Progenitor cell of endocrine pancreas (in vitro differentiated cells): ENCODE measurements at regions not wholly inside any gene's neighbourhood (a gene's known extent, or its start where the extent isn't known, plus 50 kb on each side); places are given as distances from the start of the nearest gene placed in this dataset.
A peak's percentile ranks its signal among the peaks of the same experiment; 100 is the strongest.

Source experiments
- DNase-seq: peaks from one replicate; pipeline ENCODE4 v3.0.0; 2021; ENCODE audit warnings: low spot score; ENCODE audit not compliant: unreplicated experiment
- H3K27ac Mint-ChIP-seq: 2 replicates; pipeline ENCODE4 v1.8.0; 2021; ENCODE audit warnings: mild to moderate bottlenecking, moderate library complexity, mixed read lengths
- H3K27me3 Mint-ChIP-seq: 2 replicates; pipeline ENCODE4 v1.8.0; 2021; ENCODE audit warnings: mixed read lengths
- H3K36me3 Mint-ChIP-seq: 2 replicates; pipeline ENCODE4 v1.8.0; 2022; ENCODE audit warnings: mixed read lengths; ENCODE audit not compliant: insufficient read depth
- H3K4me1 Mint-ChIP-seq: 2 replicates; pipeline ENCODE4 v1.8.0; 2021; ENCODE audit warnings: low read depth, mixed read lengths
- H3K4me3 Mint-ChIP-seq: 2 replicates; pipeline ENCODE4 v1.8.0; 2021; ENCODE audit warnings: low read depth, mild to moderate bottlenecking, moderate library complexity, mixed read lengths
- H3K9me3 Mint-ChIP-seq: 2 replicates; pipeline ENCODE4 v1.8.0; 2021; ENCODE audit warnings: low read depth, mixed read lengths
- CTCF ChIP-seq: fragments of 200-600 bp; sonication (generic); IDR thresholded peaks from one replicate; pipeline ENCODE4 v1.5.0; 2021; ENCODE audit warnings: antibody characterized with exemption, mild to moderate bottlenecking; ENCODE audit not compliant: unreplicated experiment

- Mint-ChIP-seq H3K9me3 (no peaks in the 10 kb centered on the region), H3K4me3 (no peak overlapping the region), H3K4me1 (peaks cover 24% of the 10 kb centered on the region), H3K27me3 (no peaks in the 10 kb centered on the region), H3K27ac (peak overlapping the region; percentile 88), H3K36me3 (no peaks in the 10 kb centered on the region)
- no peak for DNase-seq
- no peak for TF ChIP-seq CTCF
These were observed 92.1 kb upstream of the FGFR2 start for GRCh38 chr10:121690152-121690848.

GRCh38 chr10:121687095-121687813 is 89.0 kb upstream of the FGFR2 start:
- H3K27ac Mint-ChIP-seq: no peak overlapping the region
- no peaks in the 10 kb centered on the region for H3K27me3 Mint-ChIP-seq
- no peak for DNase-seq
- H3K36me3 Mint-ChIP-seq: no peaks in the 10 kb centered on the region
- peaks cover 21% of the 10 kb centered on the region for H3K4me1 Mint-ChIP-seq
- H3K4me3 Mint-ChIP-seq: no peak overlapping the region
- no peak for TF ChIP-seq CTCF
- no peaks in the 10 kb centered on the region for H3K9me3 Mint-ChIP-seq

- H3K27me3 Mint-ChIP-seq: no peaks in the 10 kb centered on the region
- peaks cover 13% of the 10 kb centered on the region for H3K4me1 Mint-ChIP-seq
- no peak for DNase-seq
- TF ChIP-seq CTCF: no peak
- H3K36me3 Mint-ChIP-seq: no peaks in the 10 kb centered on the region
- no peak overlapping the region for H3K27ac Mint-ChIP-seq
- no peaks in the 10 kb centered on the region for H3K9me3 Mint-ChIP-seq
- H3K4me3 Mint-ChIP-seq: no peak overlapping the region
These were observed 86.0 kb upstream of the FGFR2 start for GRCh38 chr10:121684276-121684675.

GRCh38 chr10:121683816-121684215 is 85.6 kb upstream of the FGFR2 start:
- H3K27ac Mint-ChIP-seq: no peak overlapping the region

GRCh38 chr10:121683366-121683765 is 85.1 kb upstream of the FGFR2 start:
- H3K27me3 Mint-ChIP-seq: no peaks in the 10 kb centered on the region
- H3K27ac Mint-ChIP-seq: no peak overlapping the region
- no peak overlapping the region for H3K4me3 Mint-ChIP-seq
- no peaks in the 10 kb centered on the region for H3K36me3 Mint-ChIP-seq
- H3K9me3 Mint-ChIP-seq: no peaks in the 10 kb centered on the region
- peaks cover 7% of the 10 kb centered on the region for H3K4me1 Mint-ChIP-seq
- no peak for TF ChIP-seq CTCF
- DNase-seq: no peak

More at GRCh38 chr10:121683816-121684215, 85.6 kb upstream of the FGFR2 start:
- Mint-ChIP-seq H3K4me1 (peaks cover 10% of the 10 kb centered on the region), H3K36me3 (no peaks in the 10 kb centered on the region), H3K4me3 (no peak overlapping the region), H3K9me3 (no peaks in the 10 kb centered on the region), H3K27me3 (no peaks in the 10 kb centered on the region)
- no peak for DNase-seq
- TF ChIP-seq CTCF: no peak
